ENCODE measurements at regions not wholly inside any gene's neighbourhood (a gene's known extent, or its start where the extent isn't known, plus 50 kb on each side); places are given as distances from the start of the nearest gene placed in this dataset.

DNA sequence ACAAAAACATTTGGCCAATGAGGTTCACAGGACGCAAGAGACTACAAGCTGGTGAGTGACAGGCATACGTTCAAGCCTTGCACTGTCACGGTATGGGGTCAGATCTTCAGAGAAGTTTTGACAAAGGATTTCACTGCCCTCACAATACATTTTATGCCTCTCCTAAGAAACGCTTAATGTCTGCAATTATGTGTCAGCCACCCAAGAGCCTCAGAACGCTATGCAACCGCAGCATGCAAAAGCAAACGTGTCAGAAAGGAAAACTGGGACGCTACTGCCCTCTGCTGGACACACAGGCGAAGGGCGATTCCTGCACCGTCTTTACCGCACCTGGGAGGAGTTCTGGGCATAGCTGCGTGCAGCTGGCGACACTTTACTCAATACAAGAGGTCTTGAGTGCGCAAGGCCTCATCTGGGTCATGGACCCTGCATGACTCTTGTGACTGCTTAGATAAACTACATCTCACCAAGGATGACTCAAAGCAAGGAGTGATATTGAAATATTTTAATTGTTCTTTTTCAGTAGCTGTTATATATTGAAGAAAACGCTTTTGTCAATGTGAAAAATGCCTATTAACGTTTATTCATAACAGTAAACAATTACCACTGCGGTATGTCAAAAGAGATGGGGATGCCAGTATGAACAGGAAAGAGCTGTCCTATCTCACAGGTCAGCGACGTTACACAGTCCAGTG lies 147.6 kb upstream of the FRG1 start:
- ATAC-seq: peak; percentile 88

DNA sequence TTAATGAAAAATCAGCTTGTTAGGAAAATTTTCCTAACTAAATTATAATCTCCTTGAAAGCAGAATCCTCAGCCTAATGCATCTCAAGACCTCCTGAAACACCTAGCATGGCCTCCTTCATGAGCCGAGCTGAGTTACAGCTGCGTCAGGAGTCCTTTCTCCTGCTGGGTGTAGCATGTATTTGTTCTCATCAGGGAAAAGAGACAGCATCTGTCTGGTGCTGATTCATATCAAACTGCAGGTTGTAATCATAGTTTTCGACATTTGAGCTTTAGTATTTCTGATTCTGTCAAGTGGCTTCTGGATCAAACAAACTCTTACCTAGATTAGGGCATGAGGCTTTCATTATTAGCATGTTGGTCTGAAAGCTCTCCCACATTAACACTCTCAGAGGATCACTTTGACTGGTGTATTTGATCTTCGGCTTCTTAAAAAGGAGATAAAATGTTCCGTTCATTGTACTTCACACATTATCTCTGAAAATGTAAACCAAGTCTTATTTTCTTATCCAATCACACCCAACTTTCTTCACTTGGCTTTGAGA lies 140.1 kb upstream of the FRG1 start:
- no peak for ATAC-seq

DNA sequence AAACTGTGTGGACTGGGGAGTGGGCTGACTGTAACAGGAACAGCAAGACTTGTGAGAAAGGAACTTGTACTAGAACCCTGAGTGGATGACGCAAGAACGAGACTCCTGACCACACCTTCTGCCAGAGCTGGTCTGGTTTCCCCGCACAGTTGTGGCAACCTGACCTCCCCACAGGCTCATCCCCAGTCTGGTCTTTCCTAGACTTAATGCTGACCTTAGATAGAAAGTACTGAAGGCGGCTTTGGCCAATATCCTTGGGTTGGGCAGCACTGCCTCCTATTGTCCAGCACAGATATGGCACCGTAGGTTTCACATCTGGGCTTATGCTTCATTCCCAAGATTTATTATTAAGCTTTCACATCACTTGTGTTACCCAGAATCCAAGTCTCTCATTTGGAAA lies 137.8 kb upstream of the FRG1 start:
- no peak for ATAC-seq

DNA sequence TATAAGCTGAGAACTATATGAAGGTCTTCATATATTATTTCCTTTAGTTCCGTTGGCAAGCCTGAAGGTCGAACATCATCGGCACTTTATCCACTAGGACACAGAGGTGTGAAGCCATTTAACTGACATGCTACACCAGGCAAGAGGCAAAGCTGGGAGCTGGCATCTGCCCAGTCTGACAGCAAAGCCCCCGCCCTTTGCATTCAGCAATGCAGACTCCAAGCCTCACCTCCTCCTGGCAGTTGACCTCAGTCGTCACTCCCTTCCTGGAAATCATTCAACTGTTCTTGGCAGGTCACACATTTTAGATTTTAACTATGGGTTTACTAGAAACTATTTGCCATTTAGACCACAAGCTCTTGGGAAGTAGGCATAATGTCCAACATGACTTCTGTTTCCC lies 135.8 kb upstream of the FRG1 start:
- ATAC-seq: no peak

DNA sequence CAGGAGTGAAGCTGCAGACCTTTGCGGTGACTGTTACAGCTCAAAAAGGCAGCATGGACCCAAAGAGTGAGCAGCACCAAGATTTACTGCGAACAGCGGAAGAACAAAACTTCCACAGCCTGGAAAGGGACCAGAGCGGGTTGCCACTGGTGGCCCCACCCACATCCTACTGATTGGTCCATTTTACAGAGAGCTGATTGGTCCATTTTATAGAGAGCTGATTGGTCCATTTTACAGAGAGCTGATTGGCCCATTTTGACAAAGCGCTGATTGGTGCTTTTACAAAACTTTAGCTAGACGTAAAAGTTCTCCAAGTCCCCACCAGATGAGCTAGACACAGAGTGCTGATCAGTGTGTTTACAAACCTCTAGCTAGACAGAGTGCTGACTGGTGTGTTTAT lies 134.2 kb upstream of the FRG1 start:
- ATAC-seq: no peak

DNA sequence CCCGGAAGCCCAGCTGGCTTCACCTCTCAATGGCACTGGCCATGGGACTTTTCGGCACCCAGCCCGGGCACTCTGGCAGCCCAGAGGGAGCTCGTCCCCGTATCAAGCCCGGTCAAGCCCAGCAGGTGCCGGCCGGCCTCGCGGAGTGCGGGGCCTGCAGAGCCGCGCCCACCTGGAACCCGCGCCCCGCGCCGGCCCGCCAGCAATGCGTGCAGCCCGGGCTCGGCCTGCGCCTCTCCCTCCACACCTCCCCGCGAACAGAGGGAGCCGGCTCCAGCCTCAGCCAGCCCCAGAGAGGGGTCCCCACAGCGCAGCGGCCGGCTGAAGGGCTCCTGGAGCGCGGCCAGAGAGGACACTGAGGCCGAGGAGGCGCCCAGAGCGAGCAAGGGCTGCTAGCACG lies 133.6 kb upstream of the FRG1 start:
- no peak for ATAC-seq

DNA sequence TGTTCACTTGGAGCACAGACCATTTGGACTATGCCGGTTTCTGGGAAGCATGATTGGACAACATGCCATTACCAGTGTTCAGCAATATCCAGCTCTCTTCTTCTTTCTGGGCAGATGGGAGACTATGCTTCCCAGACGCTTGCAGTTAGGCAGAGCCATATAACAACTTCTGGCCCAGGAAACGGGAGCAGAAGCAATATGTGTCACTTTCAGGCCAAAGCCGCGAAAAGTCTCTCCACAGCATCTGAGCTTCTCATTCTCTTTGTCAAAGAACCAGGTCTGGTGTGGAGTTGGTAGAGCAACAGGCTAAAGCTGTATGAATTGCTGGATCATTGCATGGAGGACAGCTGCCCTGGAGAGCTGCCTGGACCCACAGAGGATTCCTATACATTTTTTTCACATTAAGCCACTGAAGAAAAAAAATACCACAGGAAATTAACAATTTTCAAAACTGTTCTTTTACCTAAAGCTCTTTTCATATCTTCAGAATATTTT lies 131.4 kb upstream of the FRG1 start:
- no peak for ATAC-seq

DNA sequence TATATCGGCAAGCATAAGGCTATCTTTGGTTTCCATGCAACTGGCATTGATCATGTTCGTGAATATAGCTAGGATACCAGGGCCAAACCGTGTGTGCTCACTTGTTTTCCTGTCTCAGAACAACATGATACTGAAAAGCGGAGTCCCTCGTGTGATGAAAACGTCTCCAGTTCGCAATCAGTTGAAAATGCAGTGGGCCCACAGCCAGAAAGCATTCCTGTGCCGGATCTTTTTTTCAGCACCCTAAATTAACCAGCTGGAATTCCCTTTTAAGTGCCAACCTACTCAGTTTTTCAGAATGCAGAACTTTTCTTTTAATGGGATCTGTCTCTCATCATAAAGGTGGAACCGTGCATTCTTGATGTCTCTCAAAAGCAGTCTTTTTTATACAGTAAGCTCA lies 130.8 kb upstream of the FRG1 start:
- ATAC-seq: no peak

DNA sequence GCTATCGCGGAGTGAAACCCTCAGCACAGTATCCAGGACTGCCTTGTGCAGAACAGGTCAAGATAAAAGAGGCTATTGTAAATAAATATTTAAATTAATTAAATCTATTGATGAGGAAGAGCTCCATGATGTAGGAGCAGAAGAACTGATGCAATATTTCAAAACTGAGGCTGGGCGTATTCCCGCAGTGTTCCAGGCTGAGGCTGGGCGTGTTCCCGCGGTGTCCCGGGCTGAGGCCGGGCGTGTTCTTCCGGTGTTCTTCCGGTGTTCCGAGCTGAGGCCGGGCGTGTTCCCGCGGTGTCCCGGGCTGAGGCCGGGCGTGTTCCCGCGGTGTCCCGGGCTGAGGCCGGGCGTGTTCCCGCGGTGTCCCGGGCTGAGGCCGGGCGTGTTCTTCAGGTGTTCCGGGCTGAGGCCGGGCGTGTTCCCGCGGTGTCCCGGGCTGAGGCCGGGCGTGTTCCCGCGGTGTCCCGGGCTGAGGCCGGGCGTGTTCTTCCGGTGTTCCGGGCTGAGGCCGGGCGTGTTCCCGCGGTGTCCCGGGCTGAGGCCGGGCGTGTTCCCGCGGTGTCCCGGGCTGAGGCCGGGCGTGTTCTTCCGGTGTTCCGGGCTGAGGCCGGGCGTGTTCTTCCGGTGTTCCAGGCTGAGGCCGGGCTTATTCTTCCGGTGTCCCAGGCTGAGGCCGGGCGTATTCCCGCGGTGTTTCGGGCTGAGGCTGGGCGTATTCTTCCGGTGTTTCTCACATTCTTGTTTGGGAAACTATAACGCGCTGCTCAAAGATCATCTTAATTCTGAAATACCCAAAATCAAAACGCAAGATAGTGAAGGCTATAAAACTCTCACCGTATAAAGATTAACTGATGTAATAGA lies 130.1 kb upstream of the FRG1 start:
- ATAC-seq: peak; percentile 42

DNA sequence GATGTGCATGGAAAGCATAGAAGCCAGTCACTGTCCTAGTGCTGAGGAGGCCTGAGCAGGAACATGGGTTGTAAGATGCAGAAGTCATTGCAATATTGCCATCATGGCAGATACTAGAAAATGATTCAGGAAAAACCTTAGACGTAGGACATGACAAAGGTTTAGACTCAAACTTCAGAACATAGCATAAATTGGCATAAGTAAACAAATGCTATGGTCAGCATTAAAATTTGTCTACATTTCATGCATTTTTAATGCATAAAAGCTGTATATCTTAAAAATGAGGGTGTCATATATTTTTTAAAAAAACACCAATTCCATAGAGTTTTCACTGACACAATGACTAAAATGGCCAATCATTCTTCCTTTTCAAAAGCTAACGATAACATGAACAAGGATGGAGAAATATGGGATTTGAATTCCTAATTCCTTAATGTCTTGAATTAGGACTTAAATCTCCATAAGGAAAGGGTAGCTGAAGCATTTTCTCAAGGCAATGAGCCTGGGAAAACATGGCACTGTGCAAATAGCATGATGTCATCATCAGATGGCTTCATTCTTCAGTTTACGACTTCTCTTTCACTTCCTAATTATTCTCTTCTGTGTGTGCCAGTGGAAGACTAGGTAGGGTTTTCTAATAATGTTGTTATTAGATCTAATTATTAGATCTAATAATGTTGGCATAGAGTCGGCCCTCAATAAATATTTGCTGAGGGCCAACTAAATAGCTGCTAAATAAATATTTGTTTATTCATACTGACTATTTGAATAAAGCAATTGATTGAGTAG lies 125.1 kb upstream of the FRG1 start:
- ATAC-seq: no peak

DNA sequence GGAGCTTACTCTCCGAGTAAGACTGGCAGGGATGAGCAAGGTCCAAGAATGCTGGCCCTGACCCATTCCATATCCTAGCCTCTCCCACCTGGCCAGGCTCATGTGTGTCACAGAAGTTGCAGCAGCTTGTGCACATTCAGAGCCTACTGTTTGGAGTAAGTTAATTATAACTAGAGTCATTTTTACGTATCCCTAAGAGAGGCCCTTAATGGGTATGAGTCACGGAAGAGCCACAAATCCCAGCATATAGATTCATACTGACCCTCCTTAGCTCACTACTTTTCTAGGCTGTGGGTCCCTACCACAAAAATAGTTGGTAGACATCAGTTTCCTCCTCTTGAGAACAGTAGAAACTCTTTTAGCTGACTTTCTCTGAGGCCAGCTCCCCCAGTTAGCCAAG lies 118.3 kb upstream of the FRG1 start:
- ATAC-seq: no peak

DNA sequence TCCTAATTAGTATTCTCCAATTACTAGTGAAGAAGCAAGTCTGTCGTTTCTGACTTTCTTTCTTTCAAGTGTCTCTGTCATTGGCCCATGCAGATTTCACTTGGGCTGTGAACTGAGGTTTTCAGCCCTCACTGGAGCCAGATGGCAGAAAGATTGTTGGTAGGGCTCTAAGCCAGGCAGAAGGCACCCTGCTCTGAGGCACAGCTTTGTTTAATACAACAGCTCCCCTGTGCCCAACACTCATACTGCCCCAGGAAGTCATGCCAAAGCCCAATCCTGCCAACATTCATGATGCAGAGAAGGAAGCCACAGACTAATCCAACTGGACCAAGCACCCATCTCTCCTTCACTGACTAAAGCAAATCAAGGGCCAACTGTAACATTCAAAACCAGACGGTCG lies 117.1 kb upstream of the FRG1 start:
- ATAC-seq: no peak

DNA sequence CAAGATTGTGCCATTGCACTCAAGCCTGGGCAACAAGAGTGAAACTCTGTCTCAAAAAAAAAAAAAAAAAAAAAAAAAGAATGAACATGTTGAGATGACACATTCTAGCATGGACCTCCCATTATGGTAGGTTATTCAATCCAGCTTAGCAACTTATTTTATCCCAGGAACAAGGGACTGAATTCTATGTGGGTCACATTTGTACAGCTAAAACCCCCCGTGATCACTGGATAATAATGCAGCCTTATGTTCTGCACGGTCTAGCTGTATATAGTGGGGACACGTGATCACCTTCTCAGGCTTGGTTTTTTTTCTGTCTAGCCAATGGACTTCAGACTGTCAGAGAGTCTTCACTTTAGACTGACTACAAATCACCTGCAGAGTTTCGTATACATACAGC lies 115.2 kb upstream of the FRG1 start:
- no peak for ATAC-seq

DNA sequence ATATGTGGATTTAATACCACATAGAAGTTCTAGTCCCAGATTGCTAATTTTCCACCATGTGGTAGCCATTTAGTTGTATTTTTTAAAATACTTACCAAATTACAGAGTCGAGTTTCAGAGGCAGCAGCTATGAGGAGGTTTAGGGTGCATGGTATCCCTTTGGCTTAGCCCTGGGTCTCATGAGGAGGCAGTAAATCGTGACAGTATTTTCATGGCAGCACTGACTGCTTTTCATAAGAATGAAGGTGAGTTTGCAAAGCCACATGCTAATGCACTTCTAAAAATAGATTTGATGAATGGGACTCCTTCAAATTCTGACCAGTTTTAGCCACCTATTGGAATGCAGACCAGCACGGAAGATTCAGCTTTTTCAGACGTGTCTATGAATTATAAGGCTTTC lies 114.0 kb upstream of the FRG1 start:
- no peak for ATAC-seq

DNA sequence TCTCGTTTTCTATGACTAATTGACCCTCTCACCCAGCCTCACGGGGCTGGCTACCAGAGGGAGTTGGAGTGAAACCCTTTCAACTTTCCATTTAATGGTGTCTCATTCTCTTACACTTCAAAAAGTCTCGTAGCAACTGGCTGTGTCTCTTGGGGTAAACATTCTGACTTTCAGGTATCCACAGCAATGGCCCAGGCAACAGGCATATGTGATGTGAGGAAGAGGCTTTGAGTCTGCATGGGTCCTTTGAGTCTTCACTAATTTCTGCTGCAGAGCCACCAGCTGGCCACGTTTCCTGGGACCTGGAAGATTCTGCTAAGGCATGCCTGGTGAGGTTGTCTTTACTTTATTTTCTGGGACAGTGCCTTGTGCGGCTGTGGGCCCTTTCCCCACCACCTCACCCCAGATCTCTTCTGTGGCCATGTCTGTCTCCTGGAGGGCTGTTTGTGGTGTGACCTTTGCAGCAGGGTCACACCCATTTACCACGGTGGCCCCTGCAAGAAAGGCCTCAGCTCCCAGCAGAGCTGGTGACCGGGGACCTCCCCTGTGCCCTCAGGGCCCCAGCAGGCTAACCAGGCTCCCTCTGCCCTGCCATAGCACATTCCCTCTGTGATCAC lies 112.5 kb upstream of the FRG1 start:
- ATAC-seq: no peak

DNA sequence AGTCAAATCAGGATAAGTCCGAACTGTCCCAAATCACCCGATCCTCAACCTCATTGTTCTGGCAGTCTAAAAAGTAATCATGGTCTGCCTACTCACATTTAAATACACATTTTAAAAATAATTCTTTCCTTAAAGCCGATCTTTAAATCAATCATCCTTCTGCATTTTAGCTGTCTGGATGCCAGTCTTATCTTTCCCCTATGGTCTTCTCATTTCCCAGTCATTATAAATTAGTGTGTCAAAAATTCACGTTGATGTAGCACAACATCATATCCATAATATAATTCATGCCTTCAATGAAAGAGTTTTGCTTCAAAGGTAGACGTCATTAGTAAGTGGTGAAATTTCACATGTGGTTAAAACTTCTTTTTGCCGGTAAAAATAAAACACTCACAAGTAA lies 108.1 kb upstream of the FRG1 start:
- ATAC-seq: no peak

DNA sequence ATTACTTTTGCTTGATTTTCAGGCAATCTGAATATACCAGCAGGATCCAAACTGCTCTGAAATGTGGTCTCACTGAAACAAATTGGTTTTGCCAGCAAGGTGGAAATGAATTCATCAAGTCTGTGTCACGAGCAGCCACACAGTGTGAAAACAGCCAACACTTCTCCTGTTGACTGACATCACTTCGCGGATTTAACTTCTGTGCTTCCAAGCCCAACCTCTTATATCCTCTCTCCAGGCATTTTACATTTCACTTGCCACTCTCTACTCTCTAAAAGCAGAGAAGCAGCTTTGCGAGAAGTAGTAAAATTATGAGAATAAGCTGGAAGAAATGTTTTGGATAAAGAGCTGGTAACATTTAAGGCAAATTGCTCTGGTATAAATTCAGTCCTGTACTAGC lies 106.1 kb upstream of the FRG1 start:
- no peak for ATAC-seq

DNA sequence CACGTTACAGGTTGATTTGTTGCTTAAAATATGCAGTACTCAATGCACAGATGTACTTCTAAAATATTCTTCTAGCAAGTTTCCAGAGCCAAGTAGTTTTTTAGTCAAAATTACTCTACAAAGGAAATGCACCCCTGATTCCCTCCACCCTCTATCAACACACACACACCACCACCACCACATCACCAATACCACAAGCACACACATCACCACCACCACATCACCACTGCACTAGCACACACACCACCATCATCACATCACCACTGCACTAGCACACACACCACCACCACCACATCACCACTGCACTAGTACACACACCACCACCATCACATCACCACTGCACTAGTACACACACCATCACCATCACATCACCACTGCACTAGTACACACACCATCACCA lies 105.2 kb upstream of the FRG1 start:
- no peak for ATAC-seq

DNA sequence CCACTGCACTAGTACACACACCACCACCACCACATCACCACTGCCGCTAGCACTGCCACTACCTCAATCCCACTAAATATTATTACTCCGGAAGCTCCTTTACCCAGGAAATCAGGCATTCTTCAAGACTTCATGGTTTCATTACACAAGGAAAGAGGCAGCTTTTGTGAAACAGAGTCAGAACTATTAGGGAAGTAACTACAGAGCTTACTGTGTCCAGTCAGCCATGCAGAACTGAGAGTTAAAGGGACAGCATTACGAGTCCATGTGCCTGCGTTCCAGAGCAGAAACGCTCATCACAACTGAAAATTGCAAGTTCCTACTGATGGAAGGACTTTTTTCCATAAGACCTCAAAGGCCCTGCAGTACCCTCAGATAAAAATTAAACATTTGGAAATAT lies 103.2 kb upstream of the FRG1 start:
- ATAC-seq: no peak

DNA sequence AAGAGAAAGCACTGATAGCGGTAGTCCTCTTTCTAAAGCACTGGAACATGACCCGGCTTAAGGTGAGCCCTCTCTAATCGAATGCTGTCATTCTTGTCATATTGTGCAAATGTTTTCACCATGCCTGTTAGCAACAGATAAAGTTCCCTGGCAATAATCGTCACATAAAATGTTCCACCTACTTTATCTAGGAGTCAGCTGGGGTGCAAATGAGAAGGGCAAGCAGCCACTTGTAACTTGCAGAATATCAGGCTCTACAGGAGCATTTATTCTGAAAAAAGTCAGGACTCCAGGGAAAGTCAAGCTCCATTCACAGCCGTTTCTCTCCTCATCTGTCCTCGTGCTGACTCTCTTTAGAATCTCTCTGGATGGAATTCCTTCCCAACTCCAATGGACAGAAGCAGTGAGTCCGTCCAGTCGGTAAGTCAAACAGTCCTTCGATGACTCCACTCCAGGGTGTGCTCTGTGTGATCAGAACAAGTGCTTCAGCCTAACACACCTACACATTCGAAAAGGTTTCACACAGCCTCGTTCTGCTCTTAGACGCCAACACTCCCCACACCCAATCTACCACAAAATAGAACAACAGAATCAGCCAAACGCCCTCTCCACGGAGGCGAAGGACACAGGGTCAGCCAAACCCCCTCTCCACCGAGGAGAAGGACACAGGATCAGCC lies 101.7 kb upstream of the FRG1 start:
- ATAC-seq: no peak

DNA sequence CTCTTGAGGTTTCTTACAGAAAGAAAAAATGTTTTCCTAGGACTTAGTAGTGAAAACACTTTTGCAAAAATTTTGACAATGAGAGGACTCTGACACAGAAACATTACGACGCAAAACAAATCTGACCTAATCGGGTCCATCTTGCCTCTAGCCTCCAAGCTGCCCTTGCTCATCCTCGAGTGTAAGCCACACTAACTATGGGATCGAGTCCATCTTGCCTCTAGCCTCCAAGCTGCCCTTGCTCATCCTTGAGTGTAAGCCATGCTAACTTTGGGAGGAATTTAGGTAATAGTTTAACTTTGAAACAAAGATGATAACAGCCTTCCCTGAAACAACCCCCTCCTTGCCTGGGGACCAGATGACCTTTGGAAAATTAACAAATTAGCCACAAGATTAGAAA lies 100.3 kb upstream of the FRG1 start:
- ATAC-seq: no peak

DNA sequence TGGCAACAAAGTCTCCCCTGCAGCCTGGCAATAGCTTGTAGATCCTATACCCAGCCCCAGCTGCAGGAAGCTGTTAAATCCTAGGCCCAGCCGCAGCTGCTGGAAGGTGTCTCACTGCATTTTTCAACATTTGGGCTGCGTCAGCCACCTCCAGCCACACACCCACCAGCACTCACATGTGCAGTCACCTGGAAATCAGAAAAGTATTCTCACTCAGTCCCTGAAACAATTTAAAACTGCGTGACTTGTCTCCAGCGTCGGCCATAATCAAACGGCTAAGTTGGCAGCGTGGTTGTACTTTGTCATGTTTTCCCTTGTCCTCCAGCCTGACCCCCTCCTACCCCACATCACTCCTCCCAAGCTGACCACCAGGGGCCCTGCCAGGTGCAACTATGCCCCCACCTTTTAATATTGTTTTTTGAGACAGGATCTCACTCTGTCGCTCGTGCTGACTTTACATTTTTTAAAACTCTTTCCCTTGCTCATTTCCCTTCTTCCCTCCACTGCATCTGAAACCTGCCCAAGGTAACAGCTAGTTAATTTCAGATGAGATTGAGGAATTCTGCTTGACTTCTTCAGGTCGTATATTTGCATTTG lies 97.2 kb upstream of the FRG1 start:
- no peak for ATAC-seq

Data from esophagus mucosa (tissue), 1 donor.